ENCODE measurements at regions not wholly inside any gene's neighbourhood (a gene's known extent, or its start where the extent isn't known, plus 50 kb on each side); places are given as distances from the start of the nearest gene placed in this dataset.

GRCh38 chr7:91752102-91752501, 128.4 kb downstream of the MTERF1 start:
- TF ChIP-seq CTCF (IDR thresholded peaks at IDR 0.05; ENCODE audit: low read length) (no peak), EZH2 (IDR thresholded peaks at IDR 0.05; ENCODE audit: borderline replicate concordance, low read length) (no peak)

Measured in OCI-LY1 (cell line).